ENCODE measurements at regions not wholly inside any gene's neighbourhood (a gene's known extent, or its start where the extent isn't known, plus 50 kb on each side); places are given as distances from the start of the nearest gene placed in this dataset.
"Not testable (repeated sequence)": the region's sequence is repeated elsewhere in the genome, so short reads cannot be mapped to it uniquely, and the experiment has no call there.

DNA sequence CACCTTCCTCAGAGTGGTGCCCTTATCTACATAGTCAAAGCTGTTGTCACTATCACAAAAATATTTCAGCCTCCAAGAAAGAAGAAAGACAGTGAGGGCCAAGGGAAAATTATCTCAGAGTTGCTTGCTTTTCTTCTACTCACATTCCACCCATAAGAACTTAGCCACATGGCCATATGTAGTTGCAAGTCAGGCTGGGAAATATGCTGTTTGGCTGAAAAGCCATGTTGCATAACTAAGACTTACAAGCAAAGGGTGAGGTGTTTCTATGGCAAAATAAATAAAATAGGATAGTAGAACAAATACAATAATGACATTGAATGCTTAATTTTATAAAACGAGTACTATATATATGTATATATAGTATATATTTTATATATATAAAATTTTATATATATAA is 365.9 kb upstream of the PABPC4L start:
- no peak for DNase-seq

DNA sequence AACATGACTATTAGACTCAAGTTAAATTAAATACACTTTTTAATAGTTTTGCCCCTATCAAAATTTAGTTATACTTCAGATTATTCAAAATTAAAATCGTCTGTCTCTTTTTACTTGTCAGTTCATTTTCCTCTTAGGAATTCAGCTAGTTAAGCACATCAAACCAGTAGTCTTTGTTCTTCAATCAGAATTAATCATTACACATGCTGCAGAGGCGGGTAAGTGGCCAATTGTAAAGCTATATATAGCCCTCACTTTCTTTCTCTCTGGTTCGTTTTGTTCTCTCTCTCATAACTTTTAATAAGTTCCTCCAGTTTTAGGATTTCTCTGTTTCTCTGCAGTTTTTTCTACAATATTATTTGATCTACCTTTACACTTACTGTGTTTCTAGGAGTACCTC is 359.1 kb upstream of the PABPC4L start:
- no peak for DNase-seq

DNA sequence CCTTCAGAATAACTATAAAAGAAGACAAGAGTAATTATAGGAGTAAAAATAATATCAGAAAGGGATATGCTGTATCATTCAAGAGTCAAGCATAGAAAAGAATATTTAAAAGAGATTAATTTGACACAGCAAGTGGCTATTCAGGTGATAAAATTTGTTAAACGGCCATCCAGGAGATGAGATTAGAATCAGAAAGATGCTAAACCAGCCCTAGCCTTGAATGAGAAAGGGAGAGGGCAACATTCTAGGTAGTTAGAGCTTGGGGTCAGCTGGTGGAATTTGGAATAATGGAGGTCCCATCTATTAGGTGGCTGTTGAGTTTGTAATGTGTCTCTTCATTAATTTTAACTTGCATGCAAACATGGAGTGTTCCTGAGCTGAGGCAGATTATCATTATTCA is 350.5 kb upstream of the PABPC4L start:
- DNase-seq: no peak

DNA sequence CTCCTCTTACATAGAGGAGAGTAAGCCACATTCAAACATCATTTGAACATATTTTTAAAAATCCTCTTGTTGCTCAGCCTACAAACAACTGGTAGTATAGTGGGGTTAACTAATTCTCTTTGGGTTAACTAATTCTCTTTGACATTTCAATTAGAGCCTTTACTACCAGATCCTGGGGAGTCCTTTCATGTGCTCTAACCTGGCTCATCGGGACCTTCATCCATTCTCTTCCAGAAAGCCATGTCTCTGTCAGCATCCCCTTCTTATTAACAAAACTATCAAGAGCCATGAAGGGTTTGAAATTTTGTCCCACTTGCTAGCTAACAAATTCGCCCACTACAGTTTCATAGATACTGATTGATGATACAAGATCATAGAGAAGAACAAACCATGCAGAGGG is 349.8 kb upstream of the PABPC4L start:
- no peak for DNase-seq

DNA sequence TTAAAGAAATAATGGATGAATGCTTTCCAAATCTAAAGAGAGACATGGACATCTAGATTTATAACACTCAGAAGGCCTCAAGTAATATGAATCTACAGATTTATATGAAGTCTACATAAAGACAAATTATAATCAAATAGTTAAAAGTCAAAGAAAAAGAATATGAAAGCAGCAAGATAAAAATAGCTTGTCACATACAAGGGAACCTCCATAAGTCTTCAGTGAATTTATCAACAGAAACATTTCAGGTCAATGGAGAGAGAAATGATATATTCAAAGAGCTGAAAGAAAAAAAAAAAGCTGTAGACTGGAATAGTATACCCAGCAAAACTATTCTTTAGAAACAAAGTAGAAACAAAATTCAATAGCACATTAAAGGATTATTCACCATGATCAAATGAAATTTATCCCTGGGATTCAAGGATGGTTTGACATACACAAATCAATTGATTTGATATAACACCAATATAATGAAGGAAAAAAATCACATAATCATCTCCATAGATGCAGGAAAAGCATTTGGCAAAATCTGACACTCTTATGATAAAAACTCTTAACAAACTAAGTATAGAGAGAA is 346.6 kb upstream of the PABPC4L start:
- no peak for DNase-seq

DNA sequence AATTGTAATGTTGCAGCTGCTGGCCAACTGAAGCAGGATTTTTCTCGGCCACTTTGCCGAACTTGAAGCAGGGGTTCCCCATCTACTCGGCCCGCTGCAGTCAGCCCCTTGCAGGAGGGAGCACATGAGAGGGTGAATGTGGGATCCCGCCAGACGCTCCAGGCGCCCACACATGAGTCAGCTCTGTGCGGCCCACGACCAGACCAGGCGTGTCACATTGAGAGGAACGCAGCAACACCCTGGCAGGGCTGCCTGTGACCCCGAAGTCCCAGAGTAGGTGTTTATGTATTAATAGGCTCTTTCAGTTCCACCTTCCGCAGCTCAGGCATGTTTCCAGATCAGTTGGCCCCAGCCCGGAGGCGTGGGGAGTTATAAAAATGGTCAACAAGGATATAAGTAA is 344.7 kb upstream of the PABPC4L start:
- no peak for DNase-seq

DNA sequence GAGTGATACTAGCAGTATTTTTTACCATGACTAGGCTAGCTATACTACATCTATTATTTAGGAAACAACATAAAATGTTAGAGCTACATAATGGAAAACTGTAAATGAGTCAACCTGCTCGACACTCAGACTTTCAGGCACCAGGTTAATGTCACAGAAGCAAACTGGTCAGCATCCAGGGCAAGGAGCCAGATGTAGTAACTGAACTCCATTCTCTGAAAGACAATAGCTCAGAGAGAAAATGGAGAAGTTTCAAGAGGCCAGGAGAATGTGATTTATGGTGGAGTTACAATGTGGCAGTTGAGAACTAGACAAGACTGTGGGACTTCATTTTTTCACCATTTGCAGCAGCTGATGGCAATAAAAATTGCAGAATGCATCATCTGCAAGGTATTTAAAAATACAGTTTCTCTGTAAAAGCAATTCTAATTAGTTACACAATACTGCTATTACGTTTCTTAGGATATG is 342.7 kb upstream of the PABPC4L start:
- no peak for DNase-seq

DNA sequence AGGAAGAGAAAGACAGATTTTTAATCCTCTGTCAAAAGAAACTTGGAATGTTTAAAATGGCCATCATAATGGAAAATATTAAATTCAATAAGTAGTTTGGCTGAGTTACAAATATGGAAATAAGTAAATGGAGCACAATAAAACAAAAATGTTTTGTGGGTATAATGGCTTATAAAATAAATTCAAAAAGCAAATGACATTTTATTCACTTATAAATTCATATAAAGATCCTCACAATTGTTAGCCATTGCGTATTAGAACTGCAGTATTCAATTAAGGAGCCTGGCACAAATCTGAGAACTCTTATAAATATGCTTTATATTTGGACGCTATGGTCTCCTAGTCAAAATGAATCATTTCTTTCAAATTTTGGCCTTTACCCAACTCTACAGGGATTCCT is 339.0 kb upstream of the PABPC4L start:
- no peak for DNase-seq

DNA sequence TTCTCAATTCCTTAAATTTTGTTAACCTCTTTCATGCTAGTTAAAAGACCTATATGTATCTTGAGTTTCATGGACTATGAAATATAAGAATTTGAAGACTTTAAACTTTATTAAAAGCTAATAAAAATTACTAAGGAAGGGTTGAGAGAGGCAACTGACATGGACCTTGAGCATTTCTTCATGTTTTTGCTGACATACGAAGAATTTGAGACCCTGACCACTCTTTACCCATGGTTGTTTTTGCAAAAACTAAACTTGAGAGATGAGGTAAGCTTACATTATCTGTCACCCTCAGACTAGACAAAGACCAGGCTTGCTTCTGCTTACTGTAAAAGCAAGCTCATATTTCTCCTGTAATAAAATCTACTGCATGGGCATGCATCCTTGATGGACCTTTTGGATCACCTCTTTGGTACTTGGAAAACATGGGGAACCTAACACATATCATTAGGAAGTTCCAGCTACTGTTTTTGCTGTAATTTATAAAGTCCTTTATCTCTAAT is 338.2 kb upstream of the PABPC4L start:
- no peak for DNase-seq

DNA sequence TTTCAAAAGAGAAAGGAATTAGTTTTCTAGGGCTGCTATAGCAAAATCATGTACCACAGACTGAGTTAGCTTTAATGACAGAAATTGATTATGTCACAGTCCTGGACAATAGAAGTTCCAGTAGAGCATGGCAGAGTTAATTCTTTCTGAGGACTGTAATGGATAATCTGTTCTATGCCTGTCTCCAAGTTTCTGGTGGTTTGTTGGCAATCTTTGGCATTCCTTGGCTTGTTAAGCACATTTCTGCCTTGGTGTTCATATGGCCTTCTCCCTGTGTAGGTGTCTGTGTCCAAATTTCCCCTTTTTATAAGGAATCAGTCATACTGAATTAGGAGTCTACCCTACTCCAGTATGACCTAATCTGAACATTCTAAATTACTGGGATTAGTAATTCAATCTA is 336.1 kb upstream of the PABPC4L start:
- no peak for DNase-seq

DNA sequence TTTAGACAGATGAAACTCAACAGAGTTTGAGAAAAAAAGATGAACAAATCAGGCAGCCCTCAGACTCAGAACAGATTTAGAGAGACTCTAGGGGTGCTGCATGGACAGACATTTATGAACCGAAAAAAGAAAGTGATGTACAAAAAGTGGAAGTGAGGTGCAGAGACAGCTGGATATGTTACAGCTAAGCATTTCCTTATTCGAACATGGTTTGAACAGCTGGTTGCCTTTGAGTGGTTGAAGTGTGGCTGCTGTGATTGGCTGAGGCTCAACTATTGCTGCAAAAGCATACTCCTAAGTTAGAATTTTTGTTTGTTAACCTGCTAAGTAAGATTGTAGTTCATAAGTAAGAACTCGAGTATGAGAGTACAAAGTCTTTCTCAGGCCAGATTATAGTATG is 331.5 kb upstream of the PABPC4L start:
- DNase-seq: no peak

DNA sequence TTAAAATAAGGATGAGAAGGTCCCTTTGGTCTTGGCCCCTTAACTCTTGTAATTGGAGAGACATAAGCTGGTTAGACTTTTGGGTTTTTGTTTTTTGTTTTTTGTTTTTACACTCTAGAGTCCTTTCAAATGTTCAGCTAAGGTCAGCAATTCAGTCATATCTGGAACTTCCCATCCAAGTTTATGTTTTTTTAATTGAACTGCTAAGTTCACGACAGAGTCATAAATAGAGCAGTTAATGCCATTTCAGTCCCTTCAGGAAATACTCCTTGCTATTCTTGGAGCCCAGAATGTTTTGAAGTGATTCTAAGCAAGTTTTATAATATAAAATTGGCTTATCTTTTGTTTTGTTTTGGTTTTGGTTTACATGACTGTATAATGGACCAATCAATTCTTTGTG is 329.4 kb upstream of the PABPC4L start:
- no peak for DNase-seq

DNA sequence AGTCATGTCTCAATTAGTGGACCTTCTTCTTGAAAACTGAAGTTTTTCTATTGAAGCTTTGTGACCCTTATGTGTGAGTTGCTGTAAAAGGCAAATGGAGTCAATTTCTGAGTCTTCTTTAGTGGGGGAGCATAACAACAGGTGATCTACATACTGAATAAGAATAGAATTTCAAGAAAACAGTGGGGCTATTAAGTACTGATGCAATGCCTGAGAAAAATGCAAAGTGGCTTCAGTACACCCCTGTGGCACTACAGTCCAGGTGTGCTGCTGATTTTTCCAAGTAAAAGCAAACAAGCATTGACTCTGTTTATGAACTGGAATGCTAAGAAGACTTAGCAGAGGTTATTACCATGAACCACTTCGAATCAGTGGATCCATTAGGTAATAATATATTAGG is 328.0 kb upstream of the PABPC4L start:
- DNase-seq: no peak

DNA sequence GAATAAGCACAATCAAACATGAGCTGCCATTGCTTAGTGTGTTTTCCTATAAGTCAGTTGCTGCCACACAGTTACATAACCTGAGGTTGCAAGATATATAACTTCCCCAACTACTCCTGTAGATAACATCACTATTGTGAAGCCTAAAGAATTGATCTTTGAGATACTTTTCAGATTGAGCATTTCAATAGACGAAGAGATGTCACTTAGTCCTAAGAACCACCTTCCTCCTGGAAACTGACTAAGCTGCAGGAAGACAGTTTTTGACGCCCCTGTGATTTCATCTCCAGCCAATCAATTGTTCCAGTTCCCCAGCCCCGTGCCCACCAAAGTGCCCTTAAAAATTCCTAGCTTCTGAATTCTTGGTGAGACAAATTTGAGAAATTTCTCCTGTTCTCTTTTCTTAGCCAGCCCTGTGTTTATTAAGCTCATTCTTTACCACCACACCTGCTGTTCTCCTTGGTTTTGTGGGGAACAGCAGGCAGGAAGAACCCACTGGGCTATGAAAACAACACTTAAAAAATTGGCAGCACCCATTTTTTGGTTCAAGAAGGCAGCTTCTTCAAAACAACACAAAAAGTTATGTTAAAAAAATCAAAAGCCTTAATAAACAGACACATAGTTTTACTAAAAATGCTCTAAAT is 317.1 kb upstream of the PABPC4L start:
- no peak for DNase-seq

DNA sequence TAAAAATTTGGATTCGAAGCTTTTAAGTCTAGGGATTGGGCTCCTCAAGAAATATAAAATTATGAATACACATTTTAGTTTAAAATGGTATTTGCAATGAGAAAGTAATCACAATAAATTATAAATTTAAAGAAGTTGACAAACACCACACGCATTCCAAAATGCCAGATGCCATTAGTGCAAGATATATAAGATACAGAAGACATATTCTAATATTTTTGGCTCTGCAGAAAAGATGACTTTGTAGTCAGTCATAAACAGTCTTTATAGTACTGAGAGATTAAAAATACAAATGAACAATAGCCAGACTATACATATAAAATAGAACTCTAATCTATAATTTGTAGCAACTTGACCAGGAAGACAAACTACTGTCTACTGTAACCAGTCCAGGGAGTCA is 309.0 kb upstream of the PABPC4L start:
- DNase-seq: no peak

DNA sequence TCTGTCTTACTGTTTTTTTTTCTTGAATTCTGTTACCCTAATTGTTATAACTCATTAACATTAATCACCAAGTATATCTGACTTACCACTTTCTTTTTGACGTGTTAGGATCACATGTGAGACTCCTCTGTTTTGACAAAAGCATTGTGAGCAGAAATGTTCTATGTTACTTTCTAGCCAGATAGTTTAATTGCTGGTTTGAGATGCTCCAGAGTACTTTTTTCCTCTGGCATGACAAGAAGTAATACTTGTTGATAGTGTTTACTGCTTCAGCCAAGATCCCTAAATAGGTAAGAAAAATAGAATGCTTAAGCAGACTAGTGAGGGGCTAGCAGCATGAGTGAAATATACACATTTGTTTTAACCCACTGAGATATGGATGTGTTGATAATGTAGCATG is 303.9 kb upstream of the PABPC4L start:
- no peak for DNase-seq

DNA sequence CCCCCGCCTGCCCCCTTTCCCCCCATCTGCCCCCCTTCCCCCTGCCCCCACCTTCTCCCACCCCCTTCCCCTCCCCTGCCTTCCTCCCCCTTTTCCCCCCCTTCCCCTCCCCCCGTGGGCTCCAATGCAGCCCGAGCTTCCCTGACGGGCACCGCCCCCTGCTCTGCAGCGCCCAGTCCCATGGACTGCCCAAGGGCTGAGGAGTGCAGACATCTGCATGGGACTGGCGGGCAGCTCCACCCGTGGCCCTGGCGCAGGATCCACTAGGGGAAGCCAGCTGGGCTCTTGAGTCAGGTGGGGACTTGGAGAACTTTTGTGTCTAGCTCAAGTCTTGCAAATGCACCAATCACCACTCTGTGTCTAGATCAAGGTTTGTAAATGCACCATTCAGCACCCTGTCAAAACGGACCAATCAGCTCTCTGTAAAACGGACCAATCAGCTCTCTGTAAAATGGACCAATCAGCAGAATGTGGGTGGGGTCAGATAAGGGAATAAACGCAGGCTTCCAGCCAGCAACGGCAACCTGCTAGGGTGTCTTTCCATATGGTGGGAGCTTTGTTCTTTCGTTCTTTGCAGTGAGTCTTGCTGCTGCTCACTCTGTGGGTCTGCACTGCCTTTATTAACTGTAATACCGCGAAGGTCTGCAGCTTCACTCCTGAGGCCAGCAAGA is 300.5 kb upstream of the PABPC4L start:
- no peak for DNase-seq

DNA sequence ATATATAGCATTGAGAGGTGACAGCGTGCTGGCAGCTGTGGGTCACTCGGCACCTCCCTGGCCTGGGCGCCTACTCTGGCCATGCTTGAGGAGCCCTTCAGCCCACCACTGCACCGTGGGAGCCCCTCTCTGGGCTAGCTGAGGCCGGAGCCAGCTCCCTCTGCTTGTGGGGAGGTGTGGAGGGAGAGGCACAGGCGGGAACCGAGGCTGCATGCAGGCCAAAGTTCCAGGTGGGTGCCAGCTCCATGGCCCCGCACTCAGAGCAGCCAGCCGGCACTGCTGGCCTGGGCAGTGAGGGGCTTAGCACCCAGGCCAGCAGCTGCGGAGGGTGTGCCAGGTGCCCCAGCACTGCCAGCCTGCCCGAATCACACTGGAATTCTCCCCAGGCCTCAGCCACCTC is 299.9 kb upstream of the PABPC4L start:
- DNase-seq: not testable (repeated sequence)

DNA sequence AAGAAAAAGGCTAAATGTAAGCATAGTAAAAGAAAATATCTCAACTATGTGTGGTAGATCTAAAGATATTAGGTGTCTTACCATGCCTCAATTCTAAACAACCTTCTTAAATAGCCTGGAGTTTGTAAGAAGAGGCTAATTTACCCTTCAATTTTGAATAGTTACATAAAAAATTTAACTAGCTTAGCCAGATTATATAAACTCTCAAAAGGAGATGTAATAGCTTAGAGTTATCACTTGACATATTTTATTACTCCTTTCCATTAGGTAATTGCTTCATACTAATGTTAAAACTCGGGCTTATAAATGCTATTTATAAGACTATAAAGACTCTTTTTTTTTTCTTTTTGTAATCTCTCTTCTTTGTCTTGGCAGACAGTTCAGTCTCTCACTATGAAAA is 297.5 kb upstream of the PABPC4L start:
- DNase-seq: no peak

DNA sequence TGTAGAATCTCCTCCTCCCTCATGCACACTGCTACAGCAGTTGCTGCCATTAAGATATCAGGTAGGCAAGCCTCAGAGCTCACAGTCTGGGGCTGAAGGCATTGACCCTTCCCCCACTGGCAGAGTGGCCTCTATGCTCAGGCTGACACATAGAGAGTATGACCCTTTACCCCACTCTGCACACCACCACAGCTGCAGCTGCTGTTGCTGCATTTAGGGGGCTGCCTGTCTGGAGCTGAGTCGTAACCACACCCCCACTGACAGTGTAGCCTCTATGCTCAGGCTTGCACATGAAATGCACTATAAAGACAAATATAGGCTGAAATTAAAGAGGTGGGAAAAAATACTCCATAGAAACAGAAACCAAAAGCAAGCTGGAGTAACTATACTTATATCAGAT is 289.3 kb upstream of the PABPC4L start:
- DNase-seq: no peak

DNA sequence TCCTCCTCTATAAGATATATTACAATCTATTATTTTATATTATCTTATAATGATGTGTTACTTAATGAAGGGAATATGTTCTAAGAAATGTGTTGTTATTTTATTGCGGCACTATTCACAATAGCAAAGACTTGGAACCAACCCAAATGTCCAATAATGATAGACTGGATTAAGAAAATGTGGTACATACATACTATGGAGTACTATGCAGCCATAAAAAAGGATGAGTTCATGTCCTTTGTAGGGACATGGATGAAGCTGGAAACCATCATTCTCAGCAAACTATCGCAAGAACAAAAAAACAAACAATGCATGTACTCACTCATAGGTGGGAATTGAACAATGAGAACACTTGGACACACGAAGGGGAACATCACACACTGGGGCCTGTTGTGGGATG is 281.9 kb upstream of the PABPC4L start:
- not testable (repeated sequence) for DNase-seq

DNA sequence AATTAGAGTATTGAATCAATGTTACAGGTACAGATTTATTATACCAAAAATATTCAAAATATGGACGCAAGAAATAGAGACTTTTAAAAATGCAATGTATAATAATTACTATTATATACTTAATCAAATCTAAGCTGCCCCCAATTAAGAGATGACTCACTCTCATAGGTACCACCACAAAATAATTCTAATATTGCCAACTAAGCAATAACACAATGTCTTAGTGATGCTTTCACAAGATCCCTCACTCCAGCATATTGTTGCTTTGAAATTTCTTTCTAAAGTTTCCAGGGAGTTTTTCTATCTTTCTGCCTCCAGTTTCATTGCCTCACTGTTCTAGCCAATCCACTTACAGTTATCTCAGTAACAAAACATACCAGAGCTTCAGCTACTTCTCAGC is 270.0 kb upstream of the PABPC4L start:
- no peak for DNase-seq

DNA sequence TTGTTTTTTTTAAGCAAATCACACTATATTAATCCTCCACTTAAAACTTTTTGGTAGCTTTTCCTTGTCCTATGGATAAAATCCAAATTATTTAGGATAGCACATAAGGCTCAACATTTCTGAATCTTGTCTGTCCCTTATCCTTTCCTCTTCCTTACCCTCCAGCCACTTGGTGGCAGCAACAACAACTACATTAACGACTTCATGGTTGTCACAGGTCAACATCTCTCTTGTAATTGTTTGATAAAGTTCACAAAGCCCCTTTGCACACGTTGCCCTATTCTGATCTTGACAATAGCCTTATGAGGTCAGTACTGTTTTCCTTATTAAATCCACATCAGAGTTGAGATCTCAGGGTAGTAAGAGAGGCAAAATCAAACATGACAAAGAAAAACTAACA is 269.0 kb upstream of the PABPC4L start:
- peak; percentile 3 for DNase-seq

DNA sequence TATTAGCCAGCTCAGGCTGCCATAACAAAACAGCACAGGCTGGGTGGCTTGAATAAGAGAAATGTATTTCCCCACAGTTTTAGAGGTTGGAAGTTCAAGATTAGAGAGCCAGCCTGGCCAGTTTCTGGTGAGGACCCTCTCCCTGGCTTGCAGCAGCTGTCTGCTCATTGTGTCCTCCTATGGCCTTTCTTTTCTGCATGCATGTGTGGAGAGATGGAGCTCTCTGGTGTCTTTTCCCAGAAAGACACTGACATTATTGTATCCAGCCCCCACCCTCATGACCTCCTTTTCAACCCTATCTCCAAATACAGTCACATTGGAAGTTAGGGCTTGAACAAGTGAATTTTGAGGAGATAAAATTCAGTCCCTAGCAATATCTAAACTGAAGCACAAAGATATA is 263.8 kb upstream of the PABPC4L start:
- DNase-seq: no peak

DNA sequence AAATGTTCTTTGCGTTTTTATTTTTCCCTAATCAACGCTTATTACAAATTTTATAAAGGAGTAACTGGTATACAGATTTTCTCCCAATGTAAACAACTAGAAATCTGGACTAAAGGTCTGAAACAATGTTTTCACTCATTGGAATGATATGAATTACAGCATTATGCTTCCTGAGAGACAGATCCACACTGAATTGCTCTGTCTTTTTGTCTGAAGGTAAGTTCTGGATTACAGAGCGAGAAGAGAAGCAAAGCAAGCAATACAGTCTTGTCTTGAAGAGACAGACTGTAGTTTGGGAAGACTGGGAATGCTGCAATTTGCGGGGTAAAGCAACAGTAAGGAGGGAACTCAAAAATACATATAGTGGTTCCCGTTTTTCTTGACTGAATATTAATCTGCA is 262.2 kb upstream of the PABPC4L start:
- DNase-seq: no peak

Measured in activated CD4-positive, alpha-beta T cell treated with anti-CD3 and anti-CD28 coated beads, Interleukin-2, Interleukin-6, amounts not matched to agents 100 ng/mL and 50 ng/mL, durations not matched to agents 16 hours and 8 hours (primary cell).